ENCODE measurements at regions not wholly inside any gene's neighbourhood (a gene's known extent, or its start where the extent isn't known, plus 50 kb on each side); places are given as distances from the start of the nearest gene placed in this dataset.

DNA sequence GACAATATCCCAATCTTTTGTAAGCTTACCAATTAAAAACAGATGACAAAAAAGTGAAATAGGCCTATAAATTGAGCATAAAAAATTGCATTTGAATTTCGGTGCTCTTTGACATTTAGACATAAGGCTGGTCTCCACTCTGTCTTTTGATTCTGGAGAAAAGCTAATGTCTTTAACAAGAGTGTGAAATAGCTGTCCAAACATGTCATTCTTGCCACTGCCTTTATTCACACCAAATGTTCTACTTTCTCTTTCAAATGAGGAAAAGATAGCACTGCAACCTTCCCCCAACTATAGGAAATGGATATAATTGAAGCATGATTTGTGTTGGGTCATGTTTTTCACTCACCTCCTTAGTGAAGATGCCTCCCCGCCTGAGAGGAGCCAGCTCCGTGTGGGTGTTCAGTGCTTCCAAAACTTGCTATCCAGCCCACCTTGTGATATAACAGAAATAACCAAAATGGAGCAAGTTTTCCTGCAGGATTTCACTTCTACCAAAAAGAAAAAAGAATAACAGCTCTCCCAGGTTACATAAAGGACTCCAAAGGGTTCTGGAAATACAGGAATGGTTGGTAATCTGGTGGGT is 55.2 kb upstream of the STK32A start:
- H3K4me3 ChIP-seq (ENCODE audit: severe bottlenecking), result no peak overlapping the region
- no peaks in the 10 kb centered on the region for H3K27me3 ChIP-seq (ENCODE audit: insufficient read depth, poor library complexity, severe bottlenecking)
- ATAC-seq (ENCODE audit: low read depth), result no peak
- no peaks in the 10 kb centered on the region for H3K4me1 ChIP-seq (ENCODE audit: insufficient read depth, poor library complexity, severe bottlenecking)
- H3K9me3 ChIP-seq (ENCODE audit: severe bottlenecking), result no peaks in the 10 kb centered on the region
- TF ChIP-seq, protein P1, sequence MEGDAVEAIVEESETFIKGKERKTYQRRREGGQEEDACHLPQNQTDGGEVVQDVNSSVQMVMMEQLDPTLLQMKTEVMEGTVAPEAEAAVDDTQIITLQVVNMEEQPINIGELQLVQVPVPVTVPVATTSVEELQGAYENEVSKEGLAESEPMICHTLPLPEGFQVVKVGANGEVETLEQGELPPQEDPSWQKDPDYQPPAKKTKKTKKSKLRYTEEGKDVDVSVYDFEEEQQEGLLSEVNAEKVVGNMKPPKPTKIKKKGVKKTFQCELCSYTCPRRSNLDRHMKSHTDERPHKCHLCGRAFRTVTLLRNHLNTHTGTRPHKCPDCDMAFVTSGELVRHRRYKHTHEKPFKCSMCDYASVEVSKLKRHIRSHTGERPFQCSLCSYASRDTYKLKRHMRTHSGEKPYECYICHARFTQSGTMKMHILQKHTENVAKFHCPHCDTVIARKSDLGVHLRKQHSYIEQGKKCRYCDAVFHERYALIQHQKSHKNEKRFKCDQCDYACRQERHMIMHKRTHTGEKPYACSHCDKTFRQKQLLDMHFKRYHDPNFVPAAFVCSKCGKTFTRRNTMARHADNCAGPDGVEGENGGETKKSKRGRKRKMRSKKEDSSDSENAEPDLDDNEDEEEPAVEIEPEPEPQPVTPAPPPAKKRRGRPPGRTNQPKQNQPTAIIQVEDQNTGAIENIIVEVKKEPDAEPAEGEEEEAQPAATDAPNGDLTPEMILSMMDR (IDR thresholded peaks at IDR 0.05; ENCODE audit: poor library complexity, severe bottlenecking), result no peak
- no peak for DNase-seq (ENCODE audit: low spot score)
- H3K27ac ChIP-seq (ENCODE audit: poor library complexity, severe bottlenecking), result no peak overlapping the region
- no peaks in the 10 kb centered on the region for H3K36me3 ChIP-seq (ENCODE audit: low read depth)

DNA sequence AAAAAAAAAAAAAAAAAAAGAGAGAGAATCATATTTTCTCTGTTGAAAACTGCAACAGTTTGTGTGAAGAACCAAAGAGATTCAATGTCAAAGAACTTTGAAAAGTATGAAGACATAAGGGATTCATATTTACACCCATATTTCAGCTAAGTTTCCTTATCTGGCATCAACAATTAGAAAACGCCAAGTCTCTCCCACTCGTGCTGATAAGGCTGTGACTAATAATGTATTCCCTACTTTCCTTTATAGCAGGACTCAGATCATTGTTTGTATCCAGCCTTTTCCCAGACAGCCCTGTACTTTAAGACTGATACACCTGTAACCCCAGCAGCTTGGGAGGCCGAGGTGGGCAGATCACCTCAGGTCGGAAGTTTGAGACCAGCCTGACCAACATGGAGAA is 54.1 kb upstream of the STK32A start:
- H3K27me3 ChIP-seq (ENCODE audit: insufficient read depth, poor library complexity, severe bottlenecking), result no peaks in the 10 kb centered on the region
- TF ChIP-seq, protein P1 (IDR thresholded peaks at IDR 0.05; ENCODE audit: poor library complexity, severe bottlenecking), result no peak
- no peak overlapping the region for H3K27ac ChIP-seq (ENCODE audit: poor library complexity, severe bottlenecking)
- H3K36me3 ChIP-seq (ENCODE audit: low read depth), result no peaks in the 10 kb centered on the region
- DNase-seq (ENCODE audit: low spot score), result no peak
- no peak for ATAC-seq (ENCODE audit: low read depth)
- H3K4me3 ChIP-seq (ENCODE audit: severe bottlenecking), result no peak overlapping the region
- H3K9me3 ChIP-seq (ENCODE audit: severe bottlenecking), result no peaks in the 10 kb centered on the region
- no peaks in the 10 kb centered on the region for H3K4me1 ChIP-seq (ENCODE audit: insufficient read depth, poor library complexity, severe bottlenecking)
